ENCODE measurements at regions not wholly inside any gene's neighbourhood (a gene's known extent, or its start where the extent isn't known, plus 50 kb on each side); places are given as distances from the start of the nearest gene placed in this dataset.
A peak's percentile ranks its signal among the peaks of the same experiment; 100 is the strongest.
"Not testable (repeated sequence)": the region's sequence is repeated elsewhere in the genome, so short reads cannot be mapped to it uniquely, and the experiment has no call there.

GRCh38 chr10:9275861-9276260 is 1221.4 kb downstream of the GATA3 start:
- no peak for DNase-seq (ENCODE audit: low spot score)

- no peak for DNase-seq (ENCODE audit: low spot score)
These were observed 1231.2 kb downstream of the GATA3 start for GRCh38 chr10:9285690-9286089.

DNA sequence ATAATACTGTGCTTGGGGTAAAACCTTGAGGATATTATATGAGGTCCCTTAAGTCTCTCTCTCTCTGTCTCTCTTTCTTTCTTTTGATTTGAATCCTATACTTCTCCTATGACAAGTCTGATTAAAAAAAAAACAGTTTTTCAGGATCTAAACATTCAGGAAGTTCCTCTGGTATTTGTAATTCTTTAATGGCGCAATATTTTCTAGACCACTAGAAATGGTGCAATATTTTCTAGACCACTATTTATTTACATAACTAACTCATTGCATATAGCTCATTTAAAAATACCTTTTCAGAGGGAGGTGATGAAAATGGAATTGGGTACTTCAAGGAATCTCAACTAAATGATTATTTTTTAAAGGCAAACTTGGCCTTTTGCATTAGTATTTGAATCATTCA is 1235.3 kb downstream of the GATA3 start:
- DNase-seq (ENCODE audit: low spot score), result no peak

DNA sequence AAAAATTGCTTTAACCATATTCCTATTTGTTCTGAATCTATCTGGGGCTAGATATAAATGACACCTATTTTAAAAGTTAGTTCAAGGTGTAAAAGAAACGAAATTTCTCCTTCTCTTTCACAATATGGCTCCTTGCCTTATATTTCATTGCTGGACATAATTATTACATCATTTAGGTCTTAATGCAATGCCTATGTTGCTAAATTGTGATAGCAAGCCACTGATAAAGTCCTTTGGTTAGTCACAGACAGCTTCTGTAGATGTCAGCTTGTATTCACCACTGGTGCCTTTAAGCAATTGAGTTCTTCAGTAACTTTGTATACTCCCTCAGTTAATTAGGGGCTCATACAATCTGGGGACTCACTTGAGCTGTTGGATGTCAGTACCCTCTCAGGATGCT is 1236.6 kb downstream of the GATA3 start:
- DNase-seq (ENCODE audit: low spot score), result no peak

DNA sequence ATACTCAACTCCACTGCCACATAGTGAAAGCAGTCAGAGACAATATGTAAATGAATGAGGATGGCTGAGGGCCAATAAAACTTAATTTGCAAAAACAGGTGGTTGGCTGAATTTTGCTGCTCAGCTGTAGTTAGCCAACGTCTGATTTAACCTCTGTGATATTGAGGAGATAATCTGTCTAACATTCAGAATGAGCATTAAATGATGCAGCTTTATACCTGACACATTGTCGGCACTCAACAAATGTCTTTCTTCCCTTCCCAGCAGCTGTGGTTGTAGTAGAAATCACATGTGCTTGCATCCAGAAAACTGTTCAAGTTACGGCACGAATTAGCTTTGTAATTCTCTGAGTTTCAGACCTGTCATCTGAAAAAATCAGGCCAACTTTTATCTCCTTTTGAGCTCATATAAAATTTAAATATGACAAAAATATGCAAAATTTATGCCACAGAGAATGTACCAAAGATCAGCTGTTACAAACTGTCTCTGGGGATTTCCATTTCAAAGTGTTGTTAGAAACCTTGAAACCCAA is 1239.7 kb downstream of the GATA3 start:
- no peak for DNase-seq (ENCODE audit: low spot score)

- DNase-seq (ENCODE audit: low spot score), result no peak
These were observed 1240.4 kb downstream of the GATA3 start for GRCh38 chr10:9294865-9295264.

DNA sequence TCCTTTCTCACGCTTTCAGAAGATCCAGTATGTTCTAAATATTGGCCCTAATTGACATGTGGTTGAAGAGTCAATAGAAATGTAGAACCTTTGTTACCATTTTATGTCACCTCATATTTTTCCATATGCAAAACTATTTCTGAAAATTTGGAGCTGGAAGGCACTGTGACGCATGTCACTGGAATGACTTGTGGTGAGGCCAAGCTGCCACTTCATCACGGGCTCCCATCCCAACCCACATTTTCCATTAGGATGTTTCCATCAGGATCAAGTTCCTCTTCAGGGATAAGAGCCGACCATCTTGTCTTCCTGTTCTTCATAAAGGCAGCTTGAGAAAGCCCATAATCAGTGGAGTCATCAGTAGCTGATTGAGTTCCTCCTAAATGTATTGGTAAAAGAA is 1241.7 kb downstream of the GATA3 start:
- peak; percentile 10 for DNase-seq (ENCODE audit: low spot score)

DNA sequence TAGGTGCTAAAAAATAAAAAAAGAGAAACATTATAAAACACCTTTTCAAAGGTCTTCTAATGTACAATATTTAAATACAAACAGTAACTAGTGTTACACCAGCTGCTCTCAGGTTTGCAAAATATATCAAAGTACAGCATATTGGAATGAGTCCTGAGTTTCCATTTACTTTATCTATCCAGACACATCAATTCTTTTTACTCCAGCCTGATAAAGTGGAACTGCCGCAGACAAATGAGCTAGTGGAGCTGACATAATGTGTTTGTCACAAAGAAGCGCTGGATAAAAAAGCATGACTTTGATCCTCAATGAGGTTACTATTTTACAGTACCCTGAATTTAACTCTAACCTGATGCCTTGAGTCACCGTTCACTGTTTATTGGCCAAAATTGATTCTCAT is 1243.1 kb downstream of the GATA3 start:
- no peak for DNase-seq (ENCODE audit: low spot score)

- no peak for DNase-seq (ENCODE audit: low spot score)
These were observed 1245.5 kb downstream of the GATA3 start for GRCh38 chr10:9299966-9300365.

DNA sequence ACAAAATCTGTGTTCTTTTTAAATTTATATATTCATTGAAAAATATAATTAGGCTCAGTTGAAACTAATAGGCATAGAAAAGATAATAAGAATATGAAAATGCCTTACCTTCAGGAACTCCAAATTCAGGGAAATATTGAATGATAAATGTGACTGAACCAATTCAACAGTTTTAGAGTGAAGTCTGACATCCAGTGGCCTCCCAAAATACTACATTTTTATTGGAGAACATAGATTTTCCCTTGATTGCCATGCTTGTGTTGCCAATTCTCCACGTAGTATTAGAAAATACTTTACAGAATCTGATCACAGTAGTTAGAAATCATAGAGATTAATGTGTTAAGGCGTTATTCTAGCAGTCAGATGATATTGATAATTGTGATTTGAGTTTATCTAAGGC is 1246.7 kb downstream of the GATA3 start:
- DNase-seq (ENCODE audit: low spot score), result no peak

- DNase-seq (ENCODE audit: low spot score), result no peak
These were observed 1247.1 kb downstream of the GATA3 start for GRCh38 chr10:9301554-9301953.

DNA sequence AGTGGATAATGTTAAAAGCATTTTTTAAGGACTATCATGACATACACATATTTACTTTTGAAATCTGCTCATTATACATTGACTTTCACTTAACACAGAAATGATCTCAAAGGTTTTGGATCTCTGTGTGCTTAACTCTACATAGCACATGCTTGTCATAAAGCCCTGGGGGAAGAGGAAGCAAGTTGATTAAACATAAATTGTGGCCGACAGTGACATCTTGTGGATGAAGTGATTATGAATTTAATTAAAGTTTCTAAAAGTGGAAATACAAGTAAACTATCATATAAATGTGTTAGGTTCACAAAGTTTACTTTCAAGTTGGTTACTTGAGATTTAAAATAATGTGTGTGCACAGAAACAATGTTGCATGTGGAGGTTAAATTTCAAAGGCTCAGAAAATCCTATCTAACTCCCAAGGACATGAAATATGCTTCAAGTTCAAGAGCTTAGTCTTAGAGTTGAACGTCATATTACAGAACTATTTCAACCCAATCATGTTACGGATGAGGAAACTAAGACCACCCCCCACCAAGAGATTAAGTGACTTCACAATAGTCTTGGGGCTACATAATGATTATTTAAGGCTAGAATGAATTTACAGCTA is 1247.8 kb downstream of the GATA3 start:
- peak; percentile 45 for DNase-seq (ENCODE audit: low spot score)

DNA sequence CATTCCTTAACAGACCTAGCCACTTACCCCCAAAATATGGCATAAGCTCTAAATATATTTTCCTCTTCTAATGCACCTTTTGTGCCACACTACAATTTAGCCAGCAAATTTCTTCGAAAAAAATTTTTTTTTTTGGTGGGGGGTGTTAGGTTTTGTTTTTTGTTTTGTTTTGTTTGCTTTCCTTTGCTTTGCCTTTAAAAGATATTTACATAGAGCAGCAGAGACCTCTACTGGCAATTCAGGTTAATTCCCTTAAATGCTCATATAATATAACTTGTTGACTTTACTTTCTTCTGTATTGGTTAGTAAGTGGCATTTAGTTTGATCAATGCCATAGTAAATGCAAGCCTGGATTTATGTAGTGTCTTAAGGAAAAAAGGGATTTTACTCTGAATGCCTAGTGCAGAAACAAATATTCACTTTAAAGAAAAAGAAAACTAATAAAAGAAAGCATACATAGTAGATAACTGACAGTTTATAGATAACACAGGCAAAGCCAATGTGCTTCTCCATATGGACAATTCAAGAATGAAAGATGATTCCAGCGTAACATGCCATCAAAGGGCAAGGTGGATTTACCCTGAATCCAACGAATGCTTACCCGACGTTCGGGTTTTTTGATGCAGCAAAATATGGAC is 1250.6 kb downstream of the GATA3 start:
- no peak for DNase-seq (ENCODE audit: low spot score)

- DNase-seq (ENCODE audit: low spot score), result peak; percentile 10
These were observed 1257.4 kb downstream of the GATA3 start for GRCh38 chr10:9311702-9312499.

- DNase-seq (ENCODE audit: low spot score), result no peak
These were observed 1260.8 kb downstream of the GATA3 start for GRCh38 chr10:9315292-9315691.

DNA sequence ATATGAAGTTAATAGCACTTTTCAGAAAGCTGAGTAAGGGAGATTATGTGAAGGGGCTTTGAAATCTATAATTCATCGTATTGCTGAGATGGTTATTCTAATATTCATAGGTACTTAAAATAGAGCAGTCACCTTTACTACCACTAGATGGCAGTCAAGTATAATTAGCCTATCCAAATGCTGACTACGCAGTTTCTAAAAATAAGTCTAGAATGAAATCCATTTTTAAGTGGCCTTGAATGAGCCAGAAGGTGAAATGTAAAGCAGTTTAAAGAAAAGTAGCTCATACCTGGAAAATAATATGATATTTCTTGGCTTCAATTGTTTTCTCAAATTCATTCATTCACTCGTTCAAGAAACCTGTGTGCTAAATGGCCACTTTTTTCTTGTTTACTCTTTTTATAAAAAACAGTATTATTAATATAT is 1277.1 kb downstream of the GATA3 start:
- peak; percentile 46 for DNase-seq (ENCODE audit: low spot score)

- DNase-seq (ENCODE audit: low spot score), result no peak
These were observed 1279.8 kb downstream of the GATA3 start for GRCh38 chr10:9334270-9334669.

- DNase-seq (ENCODE audit: low spot score), result no peak
These were observed 1285.2 kb downstream of the GATA3 start for GRCh38 chr10:9339716-9340115.

DNA sequence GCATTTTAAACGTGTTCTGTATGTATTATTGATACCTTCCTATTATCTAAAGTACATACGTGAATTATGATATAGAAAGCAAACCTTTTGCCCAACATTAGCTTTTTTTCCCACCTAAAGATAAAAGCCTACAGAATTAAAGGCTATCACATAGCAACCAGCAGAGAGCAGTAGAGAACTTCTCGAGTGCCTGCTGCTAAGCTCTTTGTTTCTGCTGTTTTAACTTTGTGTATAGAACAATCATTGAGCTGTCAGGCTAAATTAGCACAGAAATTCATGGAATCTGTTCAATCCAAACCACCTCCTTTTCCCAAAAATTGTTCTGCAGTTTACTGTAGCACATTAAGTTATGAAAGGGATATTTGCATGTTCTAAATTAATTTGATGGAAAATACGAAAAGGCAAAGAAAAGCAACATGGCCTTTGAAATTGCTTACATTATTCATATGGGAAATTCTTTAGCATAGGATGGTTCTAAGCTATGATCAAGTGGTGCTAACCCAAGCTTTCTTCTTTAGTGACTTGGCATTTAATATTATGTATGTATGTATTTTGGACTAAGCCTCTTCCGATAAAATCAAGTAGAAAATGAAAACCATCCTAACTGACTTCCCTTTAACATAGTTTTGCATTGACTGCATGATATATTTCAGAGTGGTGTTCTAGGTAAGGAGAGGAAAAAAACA is 1288.5 kb downstream of the GATA3 start:
- peak; percentile 42 for DNase-seq (ENCODE audit: low spot score)

DNA sequence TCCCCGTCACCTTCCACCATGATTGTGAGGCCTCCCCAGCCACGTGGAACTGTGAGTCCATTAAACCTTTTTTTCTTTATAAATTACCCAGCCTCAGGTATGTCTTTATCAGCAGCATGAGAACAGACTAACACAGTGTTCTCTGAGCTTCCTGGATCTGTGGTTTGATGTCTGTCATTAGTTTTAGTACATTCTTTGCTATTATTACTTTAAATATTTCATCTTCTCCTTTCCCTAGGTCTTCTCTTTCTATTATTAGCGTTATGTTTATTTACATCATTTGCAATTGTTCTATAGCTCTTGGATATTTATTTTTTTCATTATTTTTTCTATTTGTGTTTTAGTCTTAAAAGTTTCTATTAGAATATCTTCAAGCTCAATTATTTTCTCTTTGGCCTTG is 1293.4 kb downstream of the GATA3 start:
- not testable (repeated sequence) for DNase-seq (ENCODE audit: low spot score)

- DNase-seq (ENCODE audit: low spot score), result no peak
These were observed 1303.0 kb downstream of the GATA3 start for GRCh38 chr10:9357471-9357870.

GRCh38 chr10:9362721-9363120 is 1308.2 kb downstream of the GATA3 start:
- no peak for DNase-seq (ENCODE audit: low spot score)

Data from H4 (cell line).